Loucy (cell line): ENCODE measurements at regions not wholly inside any gene's neighbourhood (a gene's known extent, or its start where the extent isn't known, plus 50 kb on each side); places are given as distances from the start of the nearest gene placed in this dataset.

Experiments used
- H2AFZ ChIP-seq: fragments of 200-600 bp; sonication (generic); 2 replicates; pipeline ENCODE4 v1.6.0; 2016; ENCODE audit warnings: antibody characterized with exemption, mild to moderate bottlenecking, low read length, moderate library complexity
- H3F3A ChIP-seq: fragments of 200-600 bp; 2 replicates; pipeline ENCODE4 v1.6.0; 2016; ENCODE audit warnings: antibody characterized with exemption, low read depth, mild to moderate bottlenecking
- H3K27me3 ChIP-seq: fragments of 200-600 bp; sonication (generic); 2 replicates; pipeline ENCODE4 v1.6.1; 2014; ENCODE audit warnings: low read length, mild to moderate bottlenecking; ENCODE audit not compliant: insufficient read depth, poor library complexity, severe bottlenecking
- H3K36me3 ChIP-seq: fragments of 200-600 bp; sonication (generic); 2 replicates; pipeline ENCODE4 v1.6.1; 2016; ENCODE audit warnings: low read length; ENCODE audit not compliant: insufficient read depth
- H3K4me1 ChIP-seq: fragments of 200-600 bp; sonication (generic); 2 replicates; pipeline ENCODE4 v1.5.1; 2014; ENCODE audit warnings: low read length, mild to moderate bottlenecking; ENCODE audit not compliant: insufficient read depth, poor library complexity, severe bottlenecking
- H3K4me2 ChIP-seq: fragments of 200-600 bp; sonication (generic); 2 replicates; pipeline ENCODE4 v1.6.0; 2014; ENCODE audit warnings: antibody characterized with exemption, low read length, low read depth, mild to moderate bottlenecking; ENCODE audit not compliant: poor library complexity, severe bottlenecking
- H3K4me3 ChIP-seq: fragments of 200-600 bp; sonication (generic); 2 replicates; pipeline ENCODE4 v1.5.1; 2014; ENCODE audit warnings: low read length, mild to moderate bottlenecking, mixed read lengths; ENCODE audit not compliant: poor library complexity, severe bottlenecking
- H3K79me2 ChIP-seq: fragments of 200-600 bp; sonication (generic); 2 replicates; pipeline ENCODE4 v1.6.1; 2014; ENCODE audit warnings: low read length; ENCODE audit not compliant: insufficient read depth
- H3K9ac ChIP-seq: fragments of 200-600 bp; sonication (generic); 2 replicates; pipeline ENCODE4 v1.6.0; 2014; ENCODE audit warnings: mild to moderate bottlenecking, low read depth, low read length, moderate library complexity; ENCODE audit not compliant: poor library complexity, severe bottlenecking
- H3K9me2 ChIP-seq: fragments of 200-600 bp; sonication (generic); replicated peaks from 2 replicates; pipeline ENCODE4 v1.6.1; 2016; ENCODE audit warnings: low read depth, low read length, mixed read lengths
- H3K9me3 ChIP-seq: fragments of 200-600 bp; sonication (generic); 2 replicates; pipeline ENCODE4 v1.6.1; 2014; ENCODE audit warnings: mild to moderate bottlenecking, antibody characterized with exemption, low read length, low read depth; ENCODE audit not compliant: insufficient read depth
- H4K20me1 ChIP-seq: fragments of 200-600 bp; sonication (generic); 2 replicates; pipeline ENCODE4 v1.6.0; 2014; ENCODE audit warnings: antibody characterized with exemption, low read length, mild to moderate bottlenecking; ENCODE audit not compliant: insufficient read depth, poor library complexity, severe bottlenecking
- EZH2phosphoT487 ChIP-seq: fragments of 200-600 bp; IDR thresholded peaks from 2 replicates; pipeline ENCODE4 v1.6.1; 2018; ENCODE audit warnings: antibody characterized with exemption, mild to moderate bottlenecking, moderate library complexity, borderline replicate concordance
- TF ChIP-seq, protein P1 (sequence below): fragments of 200-600 bp; sonication (generic); conservative IDR thresholded peaks from 2 replicates; pipeline ENCODE4 v1.5.1; 2014; ENCODE audit warnings: mild to moderate bottlenecking, antibody characterized with exemption, low read length

DNA sequence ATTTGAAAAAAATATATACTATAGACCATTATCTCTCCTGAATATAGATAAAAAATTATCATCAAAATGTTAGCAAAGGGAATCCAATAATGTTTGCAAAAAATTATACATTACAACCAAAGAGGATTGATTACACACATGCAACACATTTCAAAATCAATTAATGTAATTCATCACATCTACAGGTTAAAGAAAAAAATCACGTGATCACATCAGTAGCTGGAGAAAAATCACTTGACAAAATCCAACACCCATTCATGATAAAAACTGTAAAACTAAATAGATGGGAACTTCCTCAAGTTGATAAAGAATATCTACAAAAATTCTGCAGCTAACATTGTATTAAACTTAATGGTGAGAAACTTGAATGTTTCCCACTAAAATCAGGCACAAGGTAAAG is 1047.5 kb upstream of the CNTNAP5 start:
- no peaks in the 10 kb centered on the region for H3K9me2 ChIP-seq
- TF ChIP-seq EZH2phosphoT487: no peak
- TF ChIP-seq, protein P1, sequence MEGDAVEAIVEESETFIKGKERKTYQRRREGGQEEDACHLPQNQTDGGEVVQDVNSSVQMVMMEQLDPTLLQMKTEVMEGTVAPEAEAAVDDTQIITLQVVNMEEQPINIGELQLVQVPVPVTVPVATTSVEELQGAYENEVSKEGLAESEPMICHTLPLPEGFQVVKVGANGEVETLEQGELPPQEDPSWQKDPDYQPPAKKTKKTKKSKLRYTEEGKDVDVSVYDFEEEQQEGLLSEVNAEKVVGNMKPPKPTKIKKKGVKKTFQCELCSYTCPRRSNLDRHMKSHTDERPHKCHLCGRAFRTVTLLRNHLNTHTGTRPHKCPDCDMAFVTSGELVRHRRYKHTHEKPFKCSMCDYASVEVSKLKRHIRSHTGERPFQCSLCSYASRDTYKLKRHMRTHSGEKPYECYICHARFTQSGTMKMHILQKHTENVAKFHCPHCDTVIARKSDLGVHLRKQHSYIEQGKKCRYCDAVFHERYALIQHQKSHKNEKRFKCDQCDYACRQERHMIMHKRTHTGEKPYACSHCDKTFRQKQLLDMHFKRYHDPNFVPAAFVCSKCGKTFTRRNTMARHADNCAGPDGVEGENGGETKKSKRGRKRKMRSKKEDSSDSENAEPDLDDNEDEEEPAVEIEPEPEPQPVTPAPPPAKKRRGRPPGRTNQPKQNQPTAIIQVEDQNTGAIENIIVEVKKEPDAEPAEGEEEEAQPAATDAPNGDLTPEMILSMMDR: no peak
- H3K27me3 ChIP-seq: no peaks in the 10 kb centered on the region
- H3K9me3 ChIP-seq: no peaks in the 10 kb centered on the region
- no peak overlapping the region for H3K4me2 ChIP-seq
- H3F3A ChIP-seq: no peaks in the 10 kb centered on the region
- H3K79me2 ChIP-seq: no peaks in the 10 kb centered on the region
- no peaks in the 10 kb centered on the region for H3K4me1 ChIP-seq
- no peak overlapping the region for H2AFZ ChIP-seq
- no peak overlapping the region for H3K9ac ChIP-seq
- H3K36me3 ChIP-seq: no peaks in the 10 kb centered on the region
- H4K20me1 ChIP-seq: no peaks in the 10 kb centered on the region
- H3K4me3 ChIP-seq: no peak overlapping the region

DNA sequence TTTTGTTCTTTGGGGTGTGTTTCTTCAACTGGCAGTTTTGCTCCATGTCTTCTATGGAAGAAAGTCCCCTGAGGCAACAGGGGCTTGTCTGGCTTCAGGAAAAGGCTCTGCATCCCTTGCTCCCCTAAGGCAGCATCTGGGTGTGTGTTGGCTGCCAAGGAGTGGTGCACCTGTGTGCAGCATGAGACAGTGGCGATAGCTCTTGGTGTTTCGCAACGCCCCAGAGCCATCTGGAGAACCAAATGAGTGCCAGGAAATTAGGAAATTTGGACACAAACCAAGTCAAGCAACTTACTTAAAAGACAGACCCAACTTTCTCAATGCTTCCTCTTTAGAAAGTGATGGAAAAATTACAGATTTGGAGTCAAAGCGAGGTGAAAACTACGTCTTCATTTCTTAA is 1044.4 kb upstream of the CNTNAP5 start:
- Histone ChIP-seq H3K27me3 (no peaks in the 10 kb centered on the region), H4K20me1 (no peaks in the 10 kb centered on the region), H3K9me2 (no peaks in the 10 kb centered on the region), H3K4me3 (no peak overlapping the region), H3K36me3 (no peaks in the 10 kb centered on the region), H3K4me1 (no peaks in the 10 kb centered on the region), H3K9me3 (no peaks in the 10 kb centered on the region), H3K9ac (no peak overlapping the region), H3F3A (no peaks in the 10 kb centered on the region), H3K4me2 (no peak overlapping the region), H3K79me2 (no peaks in the 10 kb centered on the region), H2AFZ (no peak overlapping the region)
- TF ChIP-seq, protein P1: no peak
- no peak for TF ChIP-seq EZH2phosphoT487

DNA sequence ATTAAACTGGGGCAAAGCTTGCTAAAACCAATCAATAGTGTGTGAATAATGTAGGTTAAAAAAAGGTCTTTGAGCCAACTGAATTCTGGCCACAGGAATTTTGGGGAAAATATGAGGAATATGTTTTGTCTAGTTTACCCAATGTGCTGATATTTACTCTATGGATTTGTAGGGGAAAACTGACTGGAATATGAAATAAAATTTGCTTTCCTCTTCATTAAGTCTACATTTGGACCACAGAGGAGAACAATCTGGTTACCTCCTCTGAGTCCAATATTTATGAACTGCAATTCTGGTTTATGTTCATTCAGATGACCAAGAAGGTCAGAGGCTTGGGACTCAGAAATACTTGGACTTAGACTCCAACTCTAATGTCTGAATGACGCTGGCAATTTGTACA is 1042.2 kb upstream of the CNTNAP5 start:
- Histone ChIP-seq H3K4me3 (no peak overlapping the region), H3F3A (no peaks in the 10 kb centered on the region), H2AFZ (no peak overlapping the region), H3K9ac (no peak overlapping the region), H3K4me2 (no peak overlapping the region), H3K4me1 (no peaks in the 10 kb centered on the region), H3K9me3 (no peaks in the 10 kb centered on the region), H4K20me1 (no peaks in the 10 kb centered on the region), H3K36me3 (no peaks in the 10 kb centered on the region), H3K27me3 (no peaks in the 10 kb centered on the region), H3K9me2 (no peaks in the 10 kb centered on the region), H3K79me2 (no peaks in the 10 kb centered on the region)
- no peak for TF ChIP-seq EZH2phosphoT487
- TF ChIP-seq, protein P1: no peak
